ENCODE measurements at regions not wholly inside any gene's neighbourhood (a gene's known extent, or its start where the extent isn't known, plus 50 kb on each side); places are given as distances from the start of the nearest gene placed in this dataset.

- no peaks in the 10 kb centered on the region for H4K20me1 ChIP-seq (ENCODE audit: insufficient read depth, low read length, poor library complexity, severe bottlenecking)
- no peaks in the 10 kb centered on the region for H3K9me3 ChIP-seq (ENCODE audit: insufficient read depth, low read depth, low read length)
- H3K4me2 ChIP-seq (ENCODE audit: low read depth, low read length, poor library complexity, severe bottlenecking), result no peak overlapping the region
- H2AFZ ChIP-seq (ENCODE audit: low read length), result no peak overlapping the region
- H3K36me3 ChIP-seq (ENCODE audit: insufficient read depth, low read length), result no peaks in the 10 kb centered on the region
- H3K9ac ChIP-seq (ENCODE audit: low read depth, low read length, poor library complexity, severe bottlenecking), result no peak overlapping the region
- no peak overlapping the region for H3K4me3 ChIP-seq (ENCODE audit: low read length, poor library complexity, severe bottlenecking)
- TF ChIP-seq EZH2phosphoT487 (IDR thresholded peaks at IDR 0.05; ENCODE audit: borderline replicate concordance), result no peak
- TF ChIP-seq, protein P1, sequence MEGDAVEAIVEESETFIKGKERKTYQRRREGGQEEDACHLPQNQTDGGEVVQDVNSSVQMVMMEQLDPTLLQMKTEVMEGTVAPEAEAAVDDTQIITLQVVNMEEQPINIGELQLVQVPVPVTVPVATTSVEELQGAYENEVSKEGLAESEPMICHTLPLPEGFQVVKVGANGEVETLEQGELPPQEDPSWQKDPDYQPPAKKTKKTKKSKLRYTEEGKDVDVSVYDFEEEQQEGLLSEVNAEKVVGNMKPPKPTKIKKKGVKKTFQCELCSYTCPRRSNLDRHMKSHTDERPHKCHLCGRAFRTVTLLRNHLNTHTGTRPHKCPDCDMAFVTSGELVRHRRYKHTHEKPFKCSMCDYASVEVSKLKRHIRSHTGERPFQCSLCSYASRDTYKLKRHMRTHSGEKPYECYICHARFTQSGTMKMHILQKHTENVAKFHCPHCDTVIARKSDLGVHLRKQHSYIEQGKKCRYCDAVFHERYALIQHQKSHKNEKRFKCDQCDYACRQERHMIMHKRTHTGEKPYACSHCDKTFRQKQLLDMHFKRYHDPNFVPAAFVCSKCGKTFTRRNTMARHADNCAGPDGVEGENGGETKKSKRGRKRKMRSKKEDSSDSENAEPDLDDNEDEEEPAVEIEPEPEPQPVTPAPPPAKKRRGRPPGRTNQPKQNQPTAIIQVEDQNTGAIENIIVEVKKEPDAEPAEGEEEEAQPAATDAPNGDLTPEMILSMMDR (conservative IDR thresholded peaks at IDR 0.05; ENCODE audit: low read length), result no peak
- H3K27me3 ChIP-seq (ENCODE audit: insufficient read depth, low read length, poor library complexity, severe bottlenecking), result no peaks in the 10 kb centered on the region
- no peaks in the 10 kb centered on the region for H3K4me1 ChIP-seq (ENCODE audit: insufficient read depth, low read length, poor library complexity, severe bottlenecking)
- H3F3A ChIP-seq (ENCODE audit: low read depth), result no peaks in the 10 kb centered on the region
- H3K79me2 ChIP-seq (ENCODE audit: insufficient read depth, low read length), result no peaks in the 10 kb centered on the region
- H3K9me2 ChIP-seq (replicated peaks; ENCODE audit: low read depth, low read length), result no peaks in the 10 kb centered on the region
These were observed 661.7 kb upstream of the SORCS1 start for GRCh38 chr10:107826171-107826570.

- H4K20me1 ChIP-seq (ENCODE audit: insufficient read depth, low read length, poor library complexity, severe bottlenecking), result no peaks in the 10 kb centered on the region
These were observed 650.5 kb upstream of the SORCS1 start for GRCh38 chr10:107814865-107815487.

GRCh38 chr10:107813451-107814162 lies 649.1 kb upstream of the SORCS1 start:
- Histone ChIP-seq H3K79me2 (ENCODE audit: insufficient read depth, low read length) (no peaks in the 10 kb centered on the region), H3K4me2 (ENCODE audit: low read depth, low read length, poor library complexity, severe bottlenecking) (no peak overlapping the region), H3K9ac (ENCODE audit: low read depth, low read length, poor library complexity, severe bottlenecking) (no peak overlapping the region), H3F3A (ENCODE audit: low read depth) (no peaks in the 10 kb centered on the region), H4K20me1 (ENCODE audit: insufficient read depth, low read length, poor library complexity, severe bottlenecking) (no peaks in the 10 kb centered on the region), H3K9me2 (replicated peaks; ENCODE audit: low read depth, low read length) (no peaks in the 10 kb centered on the region), H3K4me1 (ENCODE audit: insufficient read depth, low read length, poor library complexity, severe bottlenecking) (no peaks in the 10 kb centered on the region), H3K9me3 (ENCODE audit: insufficient read depth, low read depth, low read length) (no peaks in the 10 kb centered on the region), H3K4me3 (ENCODE audit: low read length, poor library complexity, severe bottlenecking) (no peak overlapping the region), H2AFZ (ENCODE audit: low read length) (no peak overlapping the region), H3K36me3 (ENCODE audit: insufficient read depth, low read length) (no peaks in the 10 kb centered on the region), H3K27me3 (ENCODE audit: insufficient read depth, low read length, poor library complexity, severe bottlenecking) (no peaks in the 10 kb centered on the region)
- TF ChIP-seq EZH2phosphoT487 (IDR thresholded peaks at IDR 0.05; ENCODE audit: borderline replicate concordance), result no peak
- TF ChIP-seq, protein P1 (conservative IDR thresholded peaks at IDR 0.05; ENCODE audit: low read length), result no peak

More at GRCh38 chr10:107814865-107815487, 650.5 kb upstream of the SORCS1 start:
- no peak overlapping the region for H3K4me3 ChIP-seq (ENCODE audit: low read length, poor library complexity, severe bottlenecking)
- H3K4me1 ChIP-seq (ENCODE audit: insufficient read depth, low read length, poor library complexity, severe bottlenecking), result no peaks in the 10 kb centered on the region
- no peaks in the 10 kb centered on the region for H3K9me3 ChIP-seq (ENCODE audit: insufficient read depth, low read depth, low read length)
- no peaks in the 10 kb centered on the region for H3K36me3 ChIP-seq (ENCODE audit: insufficient read depth, low read length)
- H2AFZ ChIP-seq (ENCODE audit: low read length), result no peak overlapping the region
- no peak overlapping the region for H3K9ac ChIP-seq (ENCODE audit: low read depth, low read length, poor library complexity, severe bottlenecking)
- TF ChIP-seq, protein P1 (conservative IDR thresholded peaks at IDR 0.05; ENCODE audit: low read length), result peak; percentile 69
- TF ChIP-seq EZH2phosphoT487 (IDR thresholded peaks at IDR 0.05; ENCODE audit: borderline replicate concordance), result no peak
- H3K4me2 ChIP-seq (ENCODE audit: low read depth, low read length, poor library complexity, severe bottlenecking), result no peak overlapping the region
- no peaks in the 10 kb centered on the region for H3K79me2 ChIP-seq (ENCODE audit: insufficient read depth, low read length)
- no peaks in the 10 kb centered on the region for H3K27me3 ChIP-seq (ENCODE audit: insufficient read depth, low read length, poor library complexity, severe bottlenecking)
- H3F3A ChIP-seq (ENCODE audit: low read depth), result no peaks in the 10 kb centered on the region
- H3K9me2 ChIP-seq (replicated peaks; ENCODE audit: low read depth, low read length), result no peaks in the 10 kb centered on the region

Measured in Loucy (cell line).